GM06990 (cell line): ENCODE measurements at regions not wholly inside any gene's neighbourhood (a gene's known extent, or its start where the extent isn't known, plus 50 kb on each side); places are given as distances from the start of the nearest gene placed in this dataset.

ENCODE experiments used
- DNase-seq: peaks from one replicate; pipeline ENCODE4 v3.0.0-alpha.2; 2011; ENCODE audit not compliant: insufficient read length; ENCODE audit errors: extremely low read depth
- H3K27me3 ChIP-seq: replicated peaks from 2 replicates; pipeline ENCODE4 v1.6.0; 2011; ENCODE audit warnings: low read length; ENCODE audit not compliant: control insufficient read depth, insufficient read depth
- H3K36me3 ChIP-seq: 2 replicates; pipeline ENCODE4 v1.5.1; 2011; ENCODE audit warnings: low read length; ENCODE audit not compliant: control insufficient read depth, insufficient read depth
- H3K4me3 ChIP-seq: replicated peaks from 2 replicates; pipeline ENCODE4 v1.5.1; 2011; ENCODE audit warnings: low read depth, mild to moderate bottlenecking, control low read depth, low read length
- CTCF ChIP-seq: IDR thresholded peaks from 2 replicates; pipeline ENCODE4 v1.5.1; 2011; ENCODE audit warnings: low read length, control low read depth, mild to moderate bottlenecking, inconsistent platforms; ENCODE audit not compliant: insufficient read depth, poor library complexity, severe bottlenecking

- DNase-seq: no peak
- no peak overlapping the region for H3K4me3 ChIP-seq
- no peak for TF ChIP-seq CTCF
- H3K27me3 ChIP-seq: no peaks in the 10 kb centered on the region
- H3K36me3 ChIP-seq: no peaks in the 10 kb centered on the region
These were observed 672.7 kb downstream of the TMEM121 start for GRCh38 chr14:106199097-106199496.

GRCh38 chr14:106200541-106201315 is 674.3 kb downstream of the TMEM121 start:
- no peak for TF ChIP-seq CTCF
- Histone ChIP-seq H3K27me3 (no peaks in the 10 kb centered on the region), H3K36me3 (no peaks in the 10 kb centered on the region), H3K4me3 (no peak overlapping the region)
- DNase-seq: no peak

- Histone ChIP-seq H3K36me3 (no peaks in the 10 kb centered on the region), H3K27me3 (no peaks in the 10 kb centered on the region), H3K4me3 (no peak overlapping the region)
- DNase-seq: no peak
- TF ChIP-seq CTCF: no peak
These were observed 675.0 kb downstream of the TMEM121 start for GRCh38 chr14:106201376-106201775.

GRCh38 chr14:106203438-106203837 is 677.1 kb downstream of the TMEM121 start:
- Histone ChIP-seq H3K4me3 (no peak overlapping the region), H3K36me3 (no peaks in the 10 kb centered on the region), H3K27me3 (no peaks in the 10 kb centered on the region)
- no peak for TF ChIP-seq CTCF
- DNase-seq: no peak

GRCh38 chr14:106204063-106204462 is 677.7 kb downstream of the TMEM121 start:
- no peak for DNase-seq
- no peaks in the 10 kb centered on the region for H3K36me3 ChIP-seq
- no peaks in the 10 kb centered on the region for H3K27me3 ChIP-seq
- no peak for TF ChIP-seq CTCF
- H3K4me3 ChIP-seq: no peak overlapping the region

GRCh38 chr14:106207316-106207715 is 680.9 kb downstream of the TMEM121 start:
- DNase-seq: no peak
- Histone ChIP-seq H3K36me3 (no peaks in the 10 kb centered on the region), H3K4me3 (no peak overlapping the region), H3K27me3 (no peaks in the 10 kb centered on the region)
- TF ChIP-seq CTCF: no peak
